Large intestine (tissue), 3 donors: ENCODE measurements at regions not wholly inside any gene's neighbourhood (a gene's known extent, or its start where the extent isn't known, plus 50 kb on each side); places are given as distances from the start of the nearest gene placed in this dataset.

Source experiments
- DNase-seq, 2 donors: peaks; one replicate each; pipeline versions ENCODE4 v3.0.0 to v3.0.0-alpha.2; 2013
- H3K27ac ChIP-seq: one replicate; pipeline ENCODE4 v1.5.1; 2013; ENCODE audit warnings: low read length
- H3K27me3 ChIP-seq: 2 replicates; pipeline ENCODE4 v1.6.1; 2013; ENCODE audit warnings: low read length; ENCODE audit not compliant: control insufficient read depth, insufficient read depth
- H3K36me3 ChIP-seq: 2 replicates; pipeline ENCODE4 v1.6.1; 2013; ENCODE audit warnings: low read length; ENCODE audit not compliant: control insufficient read depth, insufficient read depth
- H3K4me1 ChIP-seq: one replicate; pipeline ENCODE4 v1.6.1; 2013; ENCODE audit warnings: low read length; ENCODE audit not compliant: control insufficient read depth, insufficient read depth
- H3K4me3 ChIP-seq: one replicate; pipeline ENCODE4 v1.5.1; 2013; ENCODE audit warnings: low read length
- H3K9me3 ChIP-seq: one replicate; pipeline ENCODE4 v1.6.1; 2013; ENCODE audit warnings: mild to moderate bottlenecking, low read depth, low read length, moderate library complexity; ENCODE audit not compliant: control insufficient read depth
- WGBS: methylation state at CpG from one replicate; pipeline ENCODE4 v1.1.5; 2013; ENCODE audit warnings: low lambda C conversion rate; ENCODE audit not compliant: insufficient coverage; 5-methylcytosine and 5-hydroxymethylcytosine counted together

GRCh38 chr6:167565884-167566599 is 241.2 kb downstream of the TTLL2 start:
- Histone ChIP-seq H3K4me3 (no peak overlapping the region), H3K27me3 (no peaks in the 10 kb centered on the region), H3K4me1 (peaks cover 13% of the 10 kb centered on the region), H3K9me3 (no peaks in the 10 kb centered on the region), H3K36me3 (no peaks in the 10 kb centered on the region), H3K27ac (no peak overlapping the region)
- peak; percentile 71 to 78 for DNase-seq
- WGBS, result no CpG with 5 or more reads among the region's 18 CpGs

DNA sequence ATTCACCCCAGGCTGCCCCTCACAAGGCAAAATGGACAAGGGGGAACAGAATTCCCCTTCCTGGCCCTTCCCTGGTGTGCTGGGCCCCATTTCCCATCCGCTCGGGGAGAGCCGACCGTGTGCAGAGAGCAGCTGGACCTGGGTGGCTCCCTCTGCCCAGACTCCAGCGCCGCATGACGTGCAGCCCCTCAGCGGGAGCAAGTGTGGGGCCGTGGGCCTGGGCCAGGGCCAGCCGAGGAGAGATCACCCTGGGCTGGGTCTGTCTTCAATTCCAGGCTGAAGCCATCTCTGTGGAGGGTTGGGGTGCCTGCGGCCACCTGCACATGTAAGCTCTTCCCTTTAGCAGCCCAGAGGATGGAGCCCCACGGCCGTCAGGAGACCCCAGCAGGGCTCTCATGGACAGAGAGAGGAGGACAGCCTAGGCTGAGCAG is 241.8 kb downstream of the TTLL2 start:
- Histone ChIP-seq H3K9me3 (no peaks in the 10 kb centered on the region), H3K27me3 (no peaks in the 10 kb centered on the region), H3K36me3 (no peaks in the 10 kb centered on the region), H3K4me3 (no peak overlapping the region), H3K27ac (peak overlapping the region; percentile 50), H3K4me1 (peaks cover 13% of the 10 kb centered on the region)
- no CpG with 5 or more reads among the region's 13 CpGs for WGBS
- DNase-seq, result no peak

DNA sequence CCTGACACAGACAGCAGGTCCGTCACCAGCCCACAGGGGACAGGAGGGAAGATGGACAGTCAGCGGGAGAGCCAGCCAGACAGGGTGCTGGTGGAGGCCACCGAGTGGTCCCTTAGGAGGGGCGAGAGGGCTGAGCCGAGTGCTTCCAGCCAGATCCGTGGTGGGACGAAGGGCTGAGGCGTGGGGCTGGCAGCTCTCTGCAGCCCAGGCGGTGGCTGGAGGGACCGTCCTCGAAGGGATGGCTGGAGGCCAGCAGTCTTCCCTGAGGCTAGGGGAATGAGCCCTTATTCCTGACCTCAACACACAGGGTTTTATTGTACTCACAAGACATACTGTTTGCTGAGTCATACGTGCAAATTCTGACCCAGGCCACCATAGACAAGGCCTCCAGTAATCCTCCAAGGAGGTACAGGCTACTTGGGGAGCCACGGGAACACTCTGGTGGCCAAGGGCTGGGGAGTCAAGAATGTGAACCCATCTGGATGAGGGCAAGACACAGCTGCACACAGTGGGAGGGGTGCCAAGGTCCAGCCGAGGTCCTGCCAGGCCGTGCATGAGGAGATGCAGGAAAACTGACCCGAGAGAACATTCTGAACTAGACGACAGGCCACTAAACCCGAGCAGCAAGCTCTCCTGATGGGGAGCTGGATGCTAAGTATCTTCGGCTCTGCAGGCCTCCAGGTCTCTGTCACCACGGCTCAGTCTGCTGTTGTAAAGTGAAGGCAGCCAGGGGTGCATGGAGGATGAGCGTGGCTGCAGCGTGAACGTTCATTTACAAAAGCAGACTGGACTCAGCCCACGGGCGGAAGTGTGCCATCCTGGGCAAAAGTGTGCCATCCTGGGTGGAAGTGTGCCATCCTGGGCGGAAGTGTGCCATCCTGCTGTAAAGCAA is 242.5 kb downstream of the TTLL2 start:
- H3K4me1 ChIP-seq, result peaks cover 13% of the 10 kb centered on the region
- H3K4me3 ChIP-seq, result no peak overlapping the region
- no peaks in the 10 kb centered on the region for H3K9me3 ChIP-seq
- no peaks in the 10 kb centered on the region for H3K36me3 ChIP-seq
- peak overlapping the region; percentile 50 for H3K27ac ChIP-seq
- no peaks in the 10 kb centered on the region for H3K27me3 ChIP-seq
- DNase-seq, result peak; percentile 56 to 76
- no CpG with 5 or more reads among the region's 26 CpGs for WGBS

DNA sequence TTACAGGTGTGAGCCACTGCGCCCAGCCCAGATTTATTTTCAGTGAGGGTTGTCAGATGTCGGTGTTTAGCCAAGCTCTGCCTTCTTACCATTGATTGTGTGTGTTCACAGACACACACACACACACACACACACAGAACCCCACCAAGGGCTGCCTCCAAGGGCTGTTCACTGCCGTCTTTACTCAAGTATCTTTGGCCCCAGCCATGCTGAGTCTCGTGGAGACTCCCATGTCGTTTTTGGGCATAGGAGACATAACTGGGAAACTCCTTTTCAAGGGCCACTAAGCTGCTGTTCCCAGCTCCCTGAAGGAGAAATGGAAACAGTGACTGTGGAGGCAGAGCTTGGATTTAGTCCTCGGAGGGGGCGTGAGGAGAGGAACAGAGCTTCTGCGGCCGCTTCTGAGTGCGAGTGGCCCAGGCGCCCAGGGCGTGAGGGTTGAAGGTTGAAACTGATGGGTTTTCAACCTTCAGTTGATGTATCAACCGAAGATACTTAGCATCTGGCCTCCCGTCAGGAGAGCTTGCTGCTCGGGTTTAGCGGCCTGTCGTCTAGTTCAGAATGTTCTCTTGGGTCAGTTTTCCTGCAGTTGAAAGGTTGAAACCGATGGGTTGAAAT is 243.6 kb downstream of the TTLL2 start:
- Histone ChIP-seq H3K4me1 (peaks cover 13% of the 10 kb centered on the region), H3K9me3 (no peaks in the 10 kb centered on the region), H3K27me3 (no peaks in the 10 kb centered on the region), H3K36me3 (no peaks in the 10 kb centered on the region), H3K4me3 (no peak overlapping the region), H3K27ac (no peak overlapping the region)
- WGBS, result no CpG with 5 or more reads among the region's 18 CpGs
- no peak for DNase-seq

GRCh38 chr6:167569041-167569805 is 244.3 kb downstream of the TTLL2 start:
- Histone ChIP-seq H3K4me1 (peaks cover 13% of the 10 kb centered on the region), H3K27me3 (no peaks in the 10 kb centered on the region), H3K4me3 (no peak overlapping the region), H3K36me3 (no peaks in the 10 kb centered on the region), H3K27ac (no peak overlapping the region), H3K9me3 (no peaks in the 10 kb centered on the region)
- WGBS, result 80% methylated on average over 1 of the region's 31 CpGs
- no peak for DNase-seq

DNA sequence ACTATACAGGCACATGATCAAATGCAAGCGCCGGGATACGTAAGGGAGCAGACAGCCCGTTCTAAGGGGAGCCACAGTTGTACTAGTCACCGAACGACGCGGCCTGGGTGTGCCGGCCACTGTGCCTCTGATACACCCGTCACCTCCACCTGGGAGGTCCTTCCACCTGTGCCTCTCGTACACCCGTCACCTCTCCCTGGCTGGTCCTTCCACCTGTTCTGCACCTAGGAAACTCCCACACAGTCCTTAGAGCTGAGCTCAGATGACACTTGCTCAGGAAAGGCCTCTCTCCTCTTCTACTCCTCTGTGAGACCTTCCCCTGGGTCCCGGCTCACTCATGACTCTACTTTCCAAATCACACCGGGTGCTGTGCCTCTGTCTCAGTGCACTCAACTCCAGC is 245.0 kb downstream of the TTLL2 start:
- no peaks in the 10 kb centered on the region for H3K27me3 ChIP-seq
- WGBS, result 100% methylated on average over 3 of the region's 14 CpGs
- no peak overlapping the region for H3K27ac ChIP-seq
- no peak for DNase-seq
- H3K4me1 ChIP-seq, result peaks cover 13% of the 10 kb centered on the region
- H3K36me3 ChIP-seq, result no peaks in the 10 kb centered on the region
- no peaks in the 10 kb centered on the region for H3K9me3 ChIP-seq
- no peak overlapping the region for H3K4me3 ChIP-seq

- no peak overlapping the region for H3K4me3 ChIP-seq
- H3K4me1 ChIP-seq, result peaks cover 12% of the 10 kb centered on the region
- no peak overlapping the region for H3K27ac ChIP-seq
- DNase-seq, result no peak
- no peaks in the 10 kb centered on the region for H3K36me3 ChIP-seq
- H3K9me3 ChIP-seq, result no peaks in the 10 kb centered on the region
- 99% methylated on average over 14 of the region's 25 CpGs for WGBS
- no peaks in the 10 kb centered on the region for H3K27me3 ChIP-seq
These were observed 245.8 kb downstream of the TTLL2 start for GRCh38 chr6:167570460-167571400.

DNA sequence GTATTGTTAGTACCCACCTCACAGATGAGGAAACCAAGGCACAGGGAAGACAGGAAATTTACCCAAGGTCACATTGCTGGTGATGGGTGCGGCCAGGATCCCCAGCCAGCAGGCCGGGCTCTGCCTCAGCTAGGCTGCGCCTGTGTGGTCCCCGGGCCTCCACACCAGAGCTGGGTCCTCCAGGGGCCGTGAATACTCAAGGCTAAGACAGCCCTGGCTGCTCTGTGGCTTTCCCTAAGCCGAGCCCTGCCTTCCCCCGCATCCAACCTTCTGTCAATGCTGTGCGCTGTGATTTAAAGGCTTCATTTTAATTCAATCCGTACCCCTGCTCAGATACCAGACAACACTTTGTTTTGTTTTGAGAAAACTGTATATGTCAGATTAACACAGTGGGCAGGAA is 246.7 kb downstream of the TTLL2 start:
- no peak overlapping the region for H3K4me3 ChIP-seq
- DNase-seq, result no peak
- H3K36me3 ChIP-seq, result no peaks in the 10 kb centered on the region
- no peak overlapping the region for H3K27ac ChIP-seq
- peaks cover 7% of the 10 kb centered on the region for H3K4me1 ChIP-seq
- no peaks in the 10 kb centered on the region for H3K27me3 ChIP-seq
- 71% methylated on average over 1 of the region's 9 CpGs for WGBS
- H3K9me3 ChIP-seq, result no peaks in the 10 kb centered on the region

DNA sequence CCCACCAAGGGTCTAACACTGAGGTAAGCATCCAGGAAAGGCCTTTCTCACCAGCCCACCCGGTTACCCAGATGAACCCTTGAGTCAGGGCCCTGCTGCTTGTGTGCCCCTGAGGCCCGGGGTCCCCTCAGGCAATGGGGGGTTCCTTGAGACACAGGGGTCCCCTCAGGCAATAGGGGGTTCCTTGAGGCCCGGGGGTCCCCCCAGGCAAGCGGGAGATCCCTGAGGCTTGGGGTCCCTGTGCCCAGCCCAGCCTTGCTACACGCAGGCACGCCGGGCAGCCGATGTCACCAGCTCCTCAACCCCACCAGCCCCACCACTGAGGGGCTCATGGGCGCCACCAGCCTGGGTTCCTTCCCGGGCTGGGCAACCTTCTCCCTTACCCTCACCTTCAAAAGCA is 247.2 kb downstream of the TTLL2 start:
- no peaks in the 10 kb centered on the region for H3K9me3 ChIP-seq
- H3K4me3 ChIP-seq, result no peak overlapping the region
- H3K4me1 ChIP-seq, result peaks cover 1% of the 10 kb centered on the region
- H3K27me3 ChIP-seq, result no peaks in the 10 kb centered on the region
- H3K27ac ChIP-seq, result no peak overlapping the region
- no peak for DNase-seq
- H3K36me3 ChIP-seq, result no peaks in the 10 kb centered on the region
- no CpG with 5 or more reads among the region's 10 CpGs for WGBS
